Left ventricle myocardium superior (tissue), 1 donor: ENCODE measurements at regions not wholly inside any gene's neighbourhood (a gene's known extent, or its start where the extent isn't known, plus 50 kb on each side); places are given as distances from the start of the nearest gene placed in this dataset.
A peak's percentile ranks its signal among the peaks of the same experiment; 100 is the strongest.

Experiments
- ATAC-seq: fragments of 200-7000 bp; cut with Tn5 transposase; one replicate; pipeline ENCODE4 v1.9.1; 2020; ENCODE audit warnings: mild to moderate bottlenecking, moderate library complexity
- DNase-seq: peaks from one replicate; pipeline ENCODE4 v3.0.0-alpha.2; 2020
- intact Hi-C: fragments of 100-400 bp; cut with micrococcal nuclease; formaldehyde crosslinking; loops from one replicate; pipeline ENCODE4 v1.11.0; 2022
- donor health status: DM: no; HTN: yes; CAD: no; lungs with severe emphysema.

GRCh38 chr5:174188295-174188694, 142.8 kb downstream of the NSG2 start:
- ATAC-seq, result peak; percentile 66
- DNase-seq, result peak; percentile 51
- intact Hi-C loops, result no loop called here

DNA sequence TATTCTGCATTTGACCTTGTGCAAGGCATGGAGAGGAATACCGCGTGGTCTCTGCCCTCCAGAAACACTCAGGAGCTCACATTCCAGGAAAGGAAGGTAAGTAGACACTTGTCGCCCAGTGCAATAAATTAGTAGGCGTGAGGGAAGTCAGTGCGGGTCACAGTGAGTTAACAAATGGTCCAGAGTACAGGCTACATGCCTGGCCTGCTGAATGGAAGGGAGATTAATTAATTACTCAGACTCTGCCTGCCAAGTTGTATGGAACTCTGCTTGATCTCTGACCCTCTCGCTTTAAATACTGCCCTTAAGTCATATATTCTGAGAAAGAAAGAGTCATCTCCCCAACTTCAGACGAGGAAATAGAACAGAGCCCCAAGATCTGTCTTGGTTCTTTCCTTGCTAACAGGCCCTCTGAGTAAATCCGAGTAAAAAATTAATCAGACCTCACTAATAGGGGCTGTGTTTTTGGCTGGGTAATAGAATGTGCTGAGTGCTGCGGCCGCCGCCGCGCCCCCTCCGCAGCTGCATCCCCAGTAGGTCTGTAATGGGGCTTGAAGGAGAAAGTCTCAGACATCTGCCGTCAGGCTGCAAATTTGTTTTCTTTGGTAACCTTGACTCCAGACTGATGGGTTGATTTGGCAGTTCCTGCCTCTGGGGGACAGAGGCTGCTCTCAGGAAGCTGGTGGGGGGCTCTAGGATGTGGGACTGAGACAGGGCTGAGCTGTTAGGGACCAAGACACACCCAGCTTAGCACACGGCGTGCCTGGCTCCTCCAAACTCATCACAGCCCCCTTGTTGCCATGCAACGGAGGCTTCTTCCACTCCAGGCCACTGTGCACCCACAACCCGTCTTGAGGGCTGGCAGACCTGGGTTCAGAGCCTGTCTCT, 144.4 kb downstream of the NSG2 start:
- no peak for ATAC-seq
- no peak for DNase-seq
- intact Hi-C loops, result no loop called here

DNA sequence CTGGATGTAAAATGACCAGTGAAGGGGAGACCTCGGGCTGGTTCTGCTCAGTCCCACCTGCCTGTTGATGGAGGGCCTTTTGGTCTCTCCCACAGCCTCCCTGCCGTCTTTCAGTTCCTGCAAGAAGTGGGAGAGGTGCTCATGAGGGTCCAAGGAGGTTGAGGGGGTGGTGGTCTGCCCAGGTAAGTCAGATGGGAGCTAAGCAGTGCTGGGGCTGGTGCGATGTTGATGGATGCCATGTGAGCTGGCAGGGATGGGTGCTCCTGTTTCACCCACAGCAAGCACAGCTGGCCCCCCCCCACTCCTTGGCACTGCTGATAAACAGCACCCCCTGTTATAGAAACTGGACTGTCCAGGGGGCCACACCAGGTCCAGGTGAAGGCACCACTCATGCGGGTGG, 145.6 kb downstream of the NSG2 start:
- intact Hi-C loops, result no loop called here

GRCh38 chr5:174191850-174192655, 146.5 kb downstream of the NSG2 start:
- DNase-seq, result no peak
- intact Hi-C loops, result no loop called here
- ATAC-seq, result no peak

More for the DNA sequence above, 145.6 kb downstream of the NSG2 start:
- DNase-seq (no peak), ATAC-seq (no peak)

DNA sequence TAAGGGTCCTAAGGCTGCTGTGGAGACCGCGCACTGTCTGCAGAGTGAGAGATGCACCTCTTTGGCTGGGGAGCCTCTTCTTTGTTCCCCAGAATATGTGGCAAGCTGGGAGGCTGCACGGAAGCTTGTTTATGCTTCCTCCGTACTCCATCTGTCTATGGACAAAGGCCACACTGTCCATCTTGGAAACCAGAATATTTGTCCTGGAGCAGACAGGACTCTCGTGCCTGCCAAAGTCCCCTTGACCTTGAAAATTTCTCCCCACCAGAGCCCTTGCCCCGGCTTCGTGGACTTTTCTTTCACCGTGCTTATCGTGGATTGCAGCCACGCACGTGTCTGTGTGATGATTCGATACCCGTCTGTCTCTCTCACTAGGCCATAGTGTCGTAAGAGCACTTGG, 147.4 kb downstream of the NSG2 start:
- DNase-seq (no peak), ATAC-seq (no peak)
- intact Hi-C loops, result no loop called here

DNA sequence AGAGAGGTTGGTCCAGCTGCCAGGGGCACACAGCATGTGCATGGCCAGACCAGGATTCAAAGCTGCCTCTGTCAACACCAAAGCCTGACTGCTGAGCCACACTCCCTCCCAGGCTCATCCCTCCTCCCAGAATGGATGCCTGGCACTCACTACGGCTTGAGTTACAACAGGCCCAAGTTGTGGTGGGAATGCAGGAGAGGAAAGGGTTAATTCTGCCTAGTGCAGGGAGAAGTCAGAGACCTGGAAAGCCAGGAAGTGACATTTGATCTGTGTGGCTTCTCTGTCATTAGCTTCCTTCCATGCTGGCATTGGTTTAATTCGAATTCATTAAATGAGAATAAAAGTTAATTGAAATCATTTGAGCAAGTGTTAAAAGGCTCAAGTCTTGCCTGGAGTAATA, 150.0 kb downstream of the NSG2 start:
- intact Hi-C loops, result no loop called here
- no peak for ATAC-seq

DNA sequence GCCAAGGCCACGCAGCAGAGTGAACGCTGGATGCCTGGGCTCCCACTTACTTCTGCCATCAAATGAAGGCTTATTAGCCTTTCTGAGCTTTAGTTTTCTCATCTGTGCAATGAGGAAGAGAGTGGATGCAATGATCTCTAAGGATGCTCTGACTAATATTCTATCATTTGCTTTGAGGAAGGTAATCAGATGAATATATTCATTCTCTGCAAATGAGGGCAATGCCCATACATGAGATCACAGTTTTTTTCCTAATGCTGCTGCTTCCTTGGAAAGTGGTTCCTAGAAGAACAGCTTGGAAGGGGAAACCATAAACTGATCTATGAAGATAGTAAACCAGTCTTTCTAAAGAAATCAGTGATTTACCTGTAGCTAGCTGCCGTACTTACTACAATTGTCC, 152.4 kb downstream of the NSG2 start:
- intact Hi-C loops, result no loop called here
- DNase-seq (no peak), ATAC-seq (no peak)

More for the DNA sequence above, 150.0 kb downstream of the NSG2 start:
- no peak for DNase-seq

DNA sequence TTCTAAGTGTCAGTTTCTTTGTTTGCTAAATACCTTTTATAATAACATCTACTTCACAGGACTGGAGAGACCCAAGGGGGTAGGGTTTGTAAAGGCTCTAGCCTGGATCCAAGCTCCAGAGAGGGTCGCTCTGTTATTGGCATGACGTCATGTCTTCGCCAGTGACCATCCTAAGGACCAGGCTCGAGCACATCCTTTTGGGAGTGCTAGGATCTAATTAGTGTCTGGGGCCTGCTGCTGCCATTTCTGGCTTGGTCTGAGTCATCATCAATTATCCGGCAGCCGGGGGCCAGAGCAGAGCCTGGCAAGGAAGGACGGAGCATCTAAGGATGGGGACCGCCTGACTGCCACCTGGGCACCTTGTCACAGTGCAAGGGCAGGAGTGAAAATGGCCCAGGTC, 153.0 kb downstream of the NSG2 start:
- DNase-seq, result no peak
- intact Hi-C loops, result no loop called here
- no peak for ATAC-seq

- no peak for ATAC-seq
- intact Hi-C loops, result no loop called here
Measured at GRCh38 chr5:174202996-174203395, 157.5 kb downstream of the NSG2 start.

GRCh38 chr5:174204535-174205313, 159.2 kb downstream of the NSG2 start:
- intact Hi-C loops, result no loop called here
- DNase-seq (no peak), ATAC-seq (no peak)

More at GRCh38 chr5:174202996-174203395, 157.5 kb downstream of the NSG2 start:
- no peak for DNase-seq

GRCh38 chr5:174205939-174206338, 160.4 kb downstream of the NSG2 start:
- DNase-seq (no peak), ATAC-seq (no peak)
- intact Hi-C loops, result no loop called here

DNA sequence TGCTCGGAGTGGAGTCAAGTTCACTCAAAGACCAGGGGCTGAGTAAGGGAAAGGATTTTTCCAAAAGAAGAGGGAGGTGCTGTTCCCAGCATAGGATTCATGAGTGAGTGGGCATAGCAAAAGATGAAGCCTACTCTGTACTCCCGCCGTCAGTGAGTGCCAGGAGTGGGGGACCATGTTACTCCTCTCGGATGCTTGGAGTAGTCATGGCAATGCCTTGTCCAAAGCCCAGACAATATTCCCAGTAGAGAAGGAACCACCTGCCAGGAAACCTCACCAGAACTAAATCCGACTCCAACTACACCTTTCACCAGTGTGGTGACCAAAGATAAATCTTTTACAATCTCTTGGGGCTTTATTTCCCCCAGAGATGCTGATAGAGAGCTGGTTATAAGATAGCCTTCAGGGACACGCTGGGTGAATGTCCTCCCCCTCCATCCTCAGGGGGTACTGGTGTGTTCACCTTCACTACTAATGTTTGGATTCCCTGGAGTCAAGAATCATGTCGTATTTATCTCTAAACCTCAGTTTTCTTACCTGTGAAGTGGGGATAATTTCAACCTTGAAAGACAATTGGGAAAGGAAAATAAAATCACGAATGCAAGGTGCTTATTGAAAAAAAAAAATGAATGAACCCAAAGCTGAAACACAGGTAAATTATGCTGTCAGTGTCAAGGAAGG, 165.2 kb downstream of the NSG2 start:
- ATAC-seq (no peak), DNase-seq (no peak)
- intact Hi-C loops, result no loop called here

DNA sequence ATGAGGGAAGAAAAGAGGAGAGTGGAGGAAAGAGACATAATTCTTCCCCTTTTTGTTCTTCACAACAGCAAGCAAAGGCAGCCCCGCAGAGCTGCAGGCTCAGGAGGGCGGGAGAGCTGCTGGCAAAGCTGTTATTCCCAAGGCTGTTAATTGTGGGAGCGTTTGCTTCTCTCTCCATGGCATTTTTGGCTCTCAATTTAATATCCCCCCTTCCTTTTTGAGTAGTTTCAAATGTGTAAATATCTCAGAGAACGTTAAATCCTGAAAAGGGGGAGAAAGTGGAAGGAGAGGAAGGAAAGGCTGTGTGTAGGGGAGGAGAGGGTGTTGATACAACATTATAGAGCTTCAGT, 165.7 kb downstream of the NSG2 start:
- DNase-seq (no peak), ATAC-seq (no peak)
- intact Hi-C loops, result no loop called here

- DNase-seq, result no peak
Measured at GRCh38 chr5:174217527-174217926, 172.0 kb downstream of the NSG2 start.

DNA sequence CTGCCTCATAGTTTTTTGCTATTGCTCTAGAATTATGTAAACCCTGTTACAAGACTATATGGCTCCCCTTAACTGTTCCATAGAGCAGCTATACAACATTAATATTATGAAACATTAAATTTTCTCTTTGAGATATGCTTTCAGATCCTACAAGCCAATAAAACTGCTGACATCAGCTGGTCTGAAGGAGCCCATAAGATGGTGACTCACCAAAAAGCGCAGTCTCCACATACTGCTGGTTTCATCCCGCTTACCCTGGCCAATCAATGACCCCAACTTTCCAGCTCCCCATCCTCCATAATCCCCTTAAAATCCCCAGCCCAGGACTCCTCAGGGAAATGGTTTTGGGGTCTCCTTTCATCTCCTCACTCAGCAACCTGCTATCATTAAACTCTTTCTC, 172.7 kb downstream of the NSG2 start:
- intact Hi-C loops, result no loop called here
- ATAC-seq, result no peak
- DNase-seq, result no peak

More at GRCh38 chr5:174217527-174217926, 172.0 kb downstream of the NSG2 start:
- no peak for ATAC-seq
- intact Hi-C loops, result no loop called here

DNA sequence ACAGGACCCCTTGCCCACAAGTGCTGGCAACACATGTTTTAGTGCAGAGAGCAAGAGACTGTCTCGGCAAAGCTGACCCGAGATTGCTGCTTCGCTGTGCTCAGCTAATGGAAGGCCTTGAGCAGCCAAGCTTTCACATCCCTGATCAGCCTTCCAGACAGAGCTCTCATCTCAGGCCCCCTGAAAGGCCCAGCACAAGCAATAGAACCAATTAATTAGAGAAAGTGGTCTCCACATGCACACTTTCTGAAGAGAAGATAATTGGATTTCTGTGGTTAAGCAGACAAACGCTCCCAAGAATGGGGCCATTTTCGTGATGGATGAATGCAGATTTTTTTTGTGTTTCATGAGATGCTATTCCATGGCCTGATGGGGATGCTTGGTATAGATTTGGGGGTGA, 174.9 kb downstream of the NSG2 start:
- intact Hi-C loops, result no loop called here
- no peak for ATAC-seq
- no peak for DNase-seq

DNA sequence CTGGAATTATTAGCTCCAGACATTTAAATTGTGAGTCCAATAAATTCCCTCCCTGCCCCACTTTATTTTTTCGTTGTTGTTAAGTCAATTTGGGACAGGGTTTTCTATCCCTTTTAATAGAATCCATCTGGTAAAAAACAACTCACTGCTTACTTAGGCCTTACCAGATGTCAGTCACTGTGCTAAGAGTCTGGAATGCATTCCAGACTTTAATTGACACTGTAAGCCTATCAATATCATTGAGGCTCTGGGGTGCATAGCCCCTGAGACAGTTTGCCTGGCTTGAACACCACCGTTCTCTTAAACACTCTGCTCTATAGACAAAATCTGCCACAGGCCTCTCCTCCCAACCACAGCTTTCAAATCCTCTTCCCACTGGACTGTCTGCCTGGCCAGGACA, 175.9 kb downstream of the NSG2 start:
- ATAC-seq (no peak), DNase-seq (no peak)
- intact Hi-C loops, result no loop called here

GRCh38 chr5:174221946-174222345, 176.4 kb downstream of the NSG2 start:
- no peak for ATAC-seq
- DNase-seq, result no peak
- intact Hi-C loops, result no loop called here

DNA sequence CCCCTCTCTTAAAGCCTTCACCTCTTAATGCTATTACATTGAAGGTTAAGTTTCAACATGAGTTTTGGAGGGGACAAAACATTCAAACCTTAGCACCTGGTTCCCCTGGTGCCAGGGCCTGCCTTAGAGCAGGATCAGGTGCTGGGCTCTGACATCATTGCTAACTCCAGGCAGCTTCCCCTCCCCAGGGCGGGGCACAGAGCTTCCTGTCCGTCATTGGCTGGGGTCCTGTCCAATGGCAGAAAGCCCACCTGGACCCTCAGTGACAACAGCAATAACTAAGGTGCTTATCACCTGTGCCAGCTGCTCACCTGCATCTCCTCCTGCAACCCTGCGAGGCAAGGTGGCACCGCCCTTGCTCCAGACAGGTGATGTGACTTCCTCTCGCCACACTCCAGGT, 177.4 kb downstream of the NSG2 start:
- DNase-seq (no peak), ATAC-seq (no peak)
- intact Hi-C loops, result no loop called here
